HT1080 (cell line): ENCODE measurements at regions not wholly inside any gene's neighbourhood (a gene's known extent, or its start where the extent isn't known, plus 50 kb on each side); places are given as distances from the start of the nearest gene placed in this dataset.

ENCODE experiments used
- DNase-seq: peaks from one replicate; pipeline ENCODE4 v3.0.0-alpha.2; 2015; ENCODE audit warnings: low read depth

DNA sequence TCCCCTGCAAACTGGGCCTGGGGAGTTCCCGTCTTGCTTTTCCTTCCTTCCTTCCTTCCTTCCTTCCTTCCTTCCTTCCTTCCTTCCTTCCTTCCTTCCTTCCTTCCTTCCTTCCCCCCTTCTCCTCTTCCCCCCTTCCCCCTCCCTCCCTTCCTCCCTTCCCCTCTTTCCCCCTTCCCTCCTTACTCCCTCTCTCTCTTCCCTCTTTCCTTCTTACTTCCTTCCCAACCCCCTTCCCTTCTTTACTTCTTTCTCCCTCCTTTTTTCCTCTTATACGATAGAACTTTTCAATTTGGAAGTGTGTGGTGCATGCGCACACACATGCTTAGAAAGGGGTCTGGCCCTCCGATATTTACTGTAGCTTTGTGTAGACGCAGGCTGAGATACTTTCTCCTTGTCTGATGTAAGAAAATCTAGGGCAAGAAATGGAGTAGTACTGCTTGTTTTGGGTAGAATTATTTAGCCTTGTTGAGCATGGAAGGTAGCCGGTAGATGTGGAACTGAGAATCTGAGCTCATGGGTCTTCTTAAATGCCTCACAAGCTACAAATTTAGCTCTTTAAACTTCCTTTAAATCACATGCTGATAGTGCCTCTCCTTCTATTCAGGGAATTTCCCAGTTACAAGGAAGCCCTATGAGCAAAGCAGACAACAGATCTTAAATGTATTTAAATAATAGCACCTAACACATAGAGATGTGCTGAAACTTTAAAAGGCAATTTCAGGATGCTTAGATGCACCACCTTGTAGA is 189.6 kb downstream of the GPAT3 start:
- no peak for DNase-seq

DNA sequence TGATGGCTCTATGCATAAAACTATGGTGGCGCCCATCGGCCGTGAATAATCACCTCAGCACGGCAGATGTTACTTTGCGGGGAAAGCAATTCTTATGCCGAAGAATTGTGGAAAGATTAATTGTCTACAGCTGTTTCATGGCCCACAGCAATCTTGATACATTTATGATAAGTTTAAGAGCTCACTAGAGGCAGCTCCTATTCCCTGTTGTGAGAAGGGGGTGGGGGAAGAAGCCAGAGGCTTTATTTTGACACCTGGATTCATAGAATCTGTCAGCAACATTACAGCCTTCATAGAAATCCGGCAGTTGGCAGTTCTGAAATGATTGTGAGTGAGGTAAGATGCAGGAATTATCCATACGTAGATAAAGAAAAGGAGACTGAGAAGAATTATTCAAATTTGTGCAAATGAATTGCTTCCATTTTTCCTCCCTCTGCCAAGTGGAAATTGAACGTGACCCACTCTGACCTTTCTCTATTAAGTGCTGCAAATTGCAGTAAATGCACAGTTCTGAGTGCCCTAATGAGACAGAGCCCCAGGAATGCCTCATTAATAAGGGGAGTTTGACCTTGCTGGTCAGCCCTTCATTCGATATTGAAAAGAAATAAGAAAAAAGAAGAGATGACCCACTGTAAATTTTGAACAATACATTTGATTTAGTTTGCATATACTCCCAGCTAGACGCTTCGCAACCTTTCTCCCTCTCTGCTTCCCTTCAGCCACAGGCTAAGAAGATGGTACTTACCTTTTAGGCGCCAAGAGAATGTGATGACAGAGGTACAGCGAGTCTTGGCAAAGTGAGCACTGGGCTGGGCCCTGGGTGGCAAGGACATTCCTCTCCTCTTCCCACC is 188.8 kb downstream of the GPAT3 start:
- DNase-seq: no peak

DNA sequence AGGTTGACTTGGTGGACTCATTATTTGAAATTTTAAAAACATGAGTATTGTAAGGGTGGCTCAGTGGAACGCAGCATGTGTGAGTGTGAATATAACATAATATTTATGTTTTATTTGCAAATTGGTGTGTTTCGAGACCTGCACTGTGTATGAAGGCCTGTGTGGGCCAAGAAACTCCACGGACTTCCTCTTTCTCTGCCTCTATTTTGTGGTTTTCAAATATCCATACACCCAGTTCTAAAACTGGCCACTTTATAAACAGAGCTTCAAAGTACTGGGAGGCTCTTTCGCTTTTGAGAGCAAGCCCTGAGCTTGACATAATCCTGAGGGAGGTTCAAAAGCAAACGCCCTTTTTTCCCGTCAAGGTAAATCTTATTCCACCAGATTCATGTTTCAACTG is 187.7 kb downstream of the GPAT3 start:
- no peak for DNase-seq

DNA sequence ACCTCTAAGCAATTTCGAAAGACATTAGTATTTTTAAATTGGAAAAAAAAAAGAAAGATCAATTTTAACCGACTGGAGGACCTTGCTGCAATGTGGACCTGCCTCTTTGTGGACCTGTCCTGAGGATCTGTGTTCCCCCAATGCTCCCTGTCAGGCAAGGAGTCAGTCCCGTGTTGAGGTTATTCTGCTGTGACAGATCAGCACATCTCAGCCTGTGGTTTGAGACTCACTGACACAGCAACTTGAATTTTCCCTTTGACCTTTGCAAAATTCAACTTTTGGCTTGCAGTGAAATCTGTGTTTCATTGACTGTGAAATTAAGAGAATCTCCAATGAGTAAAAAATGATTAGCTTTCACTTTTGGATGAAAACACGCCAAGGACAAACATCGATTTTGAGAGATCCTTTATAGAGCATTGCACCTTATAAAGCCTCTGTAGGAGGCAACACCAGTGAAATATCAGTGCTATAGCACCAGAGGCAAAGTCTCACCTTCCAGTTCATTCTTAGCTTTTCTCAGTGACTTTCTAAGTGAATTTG is 186.9 kb downstream of the GPAT3 start:
- no peak for DNase-seq

DNA sequence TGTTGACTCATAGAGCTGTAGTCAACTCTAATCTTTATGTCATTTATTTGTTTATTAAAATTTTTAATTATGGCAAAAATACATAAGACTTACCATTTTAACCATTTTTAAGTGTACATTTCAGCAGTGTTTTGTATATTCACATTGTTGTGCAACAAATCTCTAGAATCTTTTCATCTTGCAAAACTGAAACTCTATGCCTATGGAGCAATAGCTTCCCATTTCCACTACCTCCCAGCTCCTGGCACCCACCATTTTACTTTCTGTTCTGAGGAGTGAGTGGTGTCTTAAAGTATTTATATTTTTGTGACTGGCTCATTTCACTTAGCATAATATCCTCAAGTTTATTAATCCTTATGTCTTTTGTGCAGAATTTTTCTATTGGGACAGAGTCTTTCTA is 181.0 kb downstream of the GPAT3 start:
- DNase-seq: no peak

DNA sequence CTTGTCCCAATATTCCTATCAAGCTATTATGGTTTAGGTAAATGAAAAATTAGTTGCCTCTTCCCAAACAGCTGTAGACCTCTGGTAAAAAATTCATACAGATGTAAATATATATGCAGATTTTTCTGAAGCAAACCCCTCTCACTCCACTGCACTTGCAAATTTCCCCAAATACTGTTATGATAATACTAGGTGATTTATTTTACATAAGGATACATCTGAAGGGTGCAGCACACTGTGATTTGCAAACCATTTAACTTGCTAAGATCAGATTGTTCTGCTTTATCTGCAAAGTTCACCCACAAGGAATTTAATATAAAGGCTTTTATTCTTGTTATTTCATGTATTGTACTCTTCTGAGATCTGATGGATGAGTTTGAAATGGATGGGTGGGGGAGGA is 177.0 kb downstream of the GPAT3 start:
- no peak for DNase-seq

DNA sequence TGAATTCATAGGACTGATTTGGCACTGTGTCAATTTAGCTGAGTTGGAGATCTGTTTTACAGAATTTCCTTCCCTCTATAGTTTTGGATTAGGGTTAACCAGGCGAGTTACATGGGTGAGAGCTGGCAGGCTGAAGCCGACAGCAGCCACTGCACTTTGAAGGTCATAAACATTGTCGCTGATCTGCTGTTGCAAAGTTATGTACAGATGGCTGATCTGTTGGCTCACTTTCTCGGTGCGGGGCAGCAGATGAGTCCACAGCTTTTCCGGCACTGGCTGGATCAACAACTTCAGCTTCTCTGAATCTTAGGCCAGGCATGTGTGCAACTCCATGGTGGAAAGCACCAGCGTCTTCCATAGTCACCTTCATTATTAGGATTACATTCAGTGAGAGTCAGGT is 173.7 kb downstream of the GPAT3 start:
- no peak for DNase-seq

DNA sequence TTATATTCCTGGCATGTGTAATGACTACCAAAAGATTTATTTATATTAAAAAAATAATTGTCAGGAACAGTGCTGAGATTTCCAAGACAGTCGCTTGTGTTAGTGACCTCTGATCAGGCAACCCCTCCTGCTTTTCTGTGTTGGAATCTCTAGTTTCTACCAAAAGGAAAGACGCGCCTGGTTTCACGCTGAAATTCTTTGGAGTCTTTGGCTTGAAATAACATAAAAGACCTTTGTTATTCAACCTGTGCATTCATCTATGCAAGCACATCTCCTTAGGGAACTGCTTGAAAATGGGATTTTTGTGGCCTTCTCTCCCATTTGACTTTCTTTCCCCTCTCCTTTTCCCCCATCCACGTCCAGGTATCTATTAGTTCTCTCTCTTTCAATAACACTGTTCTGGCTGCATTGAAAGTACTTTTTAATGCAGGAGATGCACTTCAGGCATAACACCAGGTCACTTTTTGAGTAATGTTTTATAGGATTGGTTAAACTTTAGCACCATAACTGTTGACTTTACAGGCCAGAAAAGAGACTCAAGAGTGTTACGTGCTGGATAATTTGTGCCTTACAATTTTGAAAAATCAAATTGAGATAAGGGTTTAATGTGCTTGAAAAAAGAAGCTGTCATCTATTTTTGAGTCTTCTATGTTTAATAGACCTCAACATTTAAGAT is 172.7 kb downstream of the GPAT3 start:
- DNase-seq: no peak

DNA sequence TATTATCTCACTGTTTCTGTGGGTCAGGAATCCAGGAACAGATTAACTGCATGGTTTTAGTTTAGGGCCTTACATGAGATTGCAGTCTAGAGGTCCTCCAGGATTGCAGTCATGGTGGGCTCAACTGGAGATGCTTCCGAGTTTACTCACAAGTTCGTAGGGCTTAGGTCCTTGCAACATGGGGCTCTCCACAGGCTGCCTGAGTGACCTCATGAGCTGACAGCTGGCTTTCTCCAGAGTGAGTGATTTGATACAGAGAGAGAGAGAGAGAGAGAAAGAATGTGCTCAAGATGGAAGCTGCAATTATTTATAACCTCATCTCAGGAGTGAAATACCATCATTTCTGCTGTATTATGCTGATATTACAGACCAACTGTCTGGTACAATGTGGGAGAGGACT is 168.9 kb downstream of the GPAT3 start:
- DNase-seq: no peak

DNA sequence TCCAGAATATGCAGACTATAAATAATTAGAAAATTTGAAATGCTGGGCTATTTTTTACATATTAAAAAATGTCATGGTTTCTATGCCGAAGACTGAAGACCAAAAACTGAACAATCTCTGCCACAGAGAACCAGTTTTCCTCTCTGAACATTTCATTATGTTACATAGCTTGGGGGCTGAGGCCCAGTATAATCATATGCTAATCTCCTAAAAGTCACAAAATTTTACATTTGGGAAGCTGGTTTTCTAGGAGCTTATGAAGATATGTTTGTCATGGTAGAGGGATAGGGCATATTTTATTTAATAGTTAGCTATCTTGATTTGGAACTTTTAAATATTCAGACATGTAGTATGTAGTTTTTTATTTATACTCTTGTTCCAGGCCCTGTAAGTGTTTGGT is 167.8 kb downstream of the GPAT3 start:
- no peak for DNase-seq

DNA sequence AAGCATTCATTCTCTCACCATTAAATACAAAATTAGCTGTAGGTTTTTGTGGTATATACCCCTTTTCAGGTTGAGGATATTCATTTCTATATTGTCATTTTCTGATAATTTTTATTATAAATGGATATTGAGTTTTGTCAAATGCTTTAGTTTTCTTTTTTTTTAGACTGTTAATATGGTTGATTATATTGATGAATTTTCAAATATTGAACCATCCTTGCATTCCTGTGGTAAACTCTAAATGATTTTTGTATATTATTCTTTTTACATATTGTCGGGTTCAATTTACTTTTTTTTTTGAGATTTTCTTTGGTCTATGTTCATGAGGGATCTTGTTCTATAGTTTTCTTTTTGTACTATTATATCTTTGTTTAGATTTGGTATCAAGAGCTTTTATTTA is 165.1 kb downstream of the GPAT3 start:
- DNase-seq: no peak

DNA sequence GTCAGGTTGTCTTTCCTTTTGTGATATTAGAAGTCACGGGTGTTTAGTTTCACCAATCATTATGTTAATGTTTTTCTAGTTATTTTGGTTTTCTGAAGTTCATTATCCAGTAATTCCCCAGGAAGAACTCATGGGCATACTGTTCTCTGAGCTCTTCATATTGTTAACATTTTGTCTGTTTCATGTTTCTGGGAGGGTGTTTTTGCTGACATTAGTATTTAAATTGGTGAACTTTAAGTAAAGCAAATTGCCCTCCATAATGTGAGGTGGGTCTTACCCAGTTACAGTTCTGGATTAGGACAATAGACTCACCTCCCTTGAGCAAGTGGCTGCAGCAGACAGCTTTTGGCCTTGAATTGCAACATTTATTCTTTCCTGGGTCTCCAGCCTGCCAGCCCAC is 163.4 kb downstream of the GPAT3 start:
- no peak for DNase-seq

DNA sequence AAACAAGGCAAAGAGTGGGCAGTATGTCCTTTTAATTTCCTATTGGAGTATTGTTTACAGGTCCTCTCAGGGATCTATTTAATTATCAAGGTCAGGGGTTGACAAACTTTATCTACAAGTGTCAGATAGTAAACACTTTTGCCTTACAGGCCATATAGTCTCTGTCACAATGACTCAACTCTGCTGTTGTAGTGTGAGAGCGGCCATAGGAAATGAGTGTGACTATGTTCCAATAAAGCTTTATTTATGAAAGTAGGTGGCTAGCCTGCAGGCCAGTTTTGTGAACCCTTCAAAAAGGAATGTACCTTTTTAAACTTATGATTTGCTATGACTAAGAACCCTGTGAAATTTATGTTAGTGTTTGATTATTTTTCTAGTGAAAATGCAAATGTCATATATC is 156.1 kb downstream of the GPAT3 start:
- peak; percentile 21 for DNase-seq

DNA sequence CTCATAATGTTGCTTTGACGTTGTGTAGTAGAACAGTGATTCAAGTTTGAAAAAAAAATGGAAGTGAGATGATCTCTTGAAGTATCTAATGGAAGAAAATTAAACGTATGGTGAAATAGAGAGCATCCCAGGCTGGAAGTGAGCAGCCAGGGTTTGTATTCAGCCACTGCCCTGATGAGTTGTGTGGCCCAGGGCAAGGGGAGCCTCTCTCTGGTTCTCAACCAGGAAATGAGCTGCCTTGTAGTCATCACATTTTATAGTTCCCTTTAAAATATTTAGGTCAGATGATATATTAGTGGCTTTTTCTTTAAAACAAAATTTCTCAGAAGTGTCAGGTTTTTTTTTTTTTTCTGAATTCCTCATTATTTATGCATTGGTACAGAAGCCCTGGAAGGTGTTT is 150.3 kb downstream of the GPAT3 start:
- DNase-seq: peak; percentile 81

DNA sequence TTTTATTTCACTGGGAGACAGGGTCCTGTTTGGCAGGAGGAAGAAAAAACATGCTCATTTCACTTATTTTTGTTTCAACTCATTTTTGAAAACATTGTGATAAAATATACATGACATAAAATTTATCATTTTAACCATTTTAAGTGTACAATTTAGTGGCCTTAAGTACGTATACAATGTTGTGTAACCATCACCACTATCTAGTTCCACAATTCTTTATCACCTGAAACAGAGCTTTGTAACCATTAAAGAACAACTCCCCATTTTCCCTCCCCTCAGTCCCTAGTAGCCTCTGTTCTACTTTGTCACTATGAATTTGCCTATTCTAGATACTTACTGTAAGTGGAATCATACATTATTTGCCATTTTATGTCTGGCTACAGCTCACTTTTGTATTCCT is 143.8 kb downstream of the GPAT3 start:
- no peak for DNase-seq

DNA sequence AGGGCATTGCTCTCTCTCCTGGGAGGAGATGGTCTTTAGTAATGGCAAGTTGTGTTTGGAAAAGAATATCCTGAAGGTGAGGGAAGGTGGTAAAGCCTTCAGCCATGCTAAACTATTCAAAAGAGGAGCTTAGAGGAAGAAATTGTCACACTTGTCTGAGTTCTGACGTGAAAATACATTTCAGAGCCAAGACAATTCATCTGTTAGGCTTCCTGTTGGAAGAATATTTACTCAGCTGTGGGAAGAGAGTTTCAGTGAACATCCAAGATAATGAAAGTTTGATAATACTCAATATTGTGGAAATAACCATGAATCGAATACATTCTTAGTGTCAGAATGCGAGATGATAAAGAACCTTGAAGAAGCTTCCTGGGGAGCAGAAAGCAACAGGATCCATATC is 143.3 kb downstream of the GPAT3 start:
- no peak for DNase-seq

DNA sequence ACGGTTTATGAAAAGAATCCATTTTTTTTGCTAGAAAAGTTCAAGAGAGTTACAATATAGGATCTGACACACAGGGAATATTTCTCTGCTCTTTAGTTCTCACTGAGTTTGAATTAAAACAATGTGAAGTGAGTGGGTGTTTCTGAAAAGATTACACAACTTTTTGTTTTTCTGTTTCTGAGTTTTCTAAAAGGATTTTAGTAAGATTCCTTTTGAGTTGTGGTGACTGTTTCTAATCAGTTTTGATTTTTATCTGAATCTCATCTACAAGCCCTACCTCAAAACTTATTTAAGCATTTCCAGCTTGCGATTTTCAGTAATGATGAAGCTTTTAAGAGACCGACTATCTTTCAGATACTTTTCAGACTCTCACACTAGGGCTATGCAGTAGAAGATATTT is 141.7 kb downstream of the GPAT3 start:
- no peak for DNase-seq

DNA sequence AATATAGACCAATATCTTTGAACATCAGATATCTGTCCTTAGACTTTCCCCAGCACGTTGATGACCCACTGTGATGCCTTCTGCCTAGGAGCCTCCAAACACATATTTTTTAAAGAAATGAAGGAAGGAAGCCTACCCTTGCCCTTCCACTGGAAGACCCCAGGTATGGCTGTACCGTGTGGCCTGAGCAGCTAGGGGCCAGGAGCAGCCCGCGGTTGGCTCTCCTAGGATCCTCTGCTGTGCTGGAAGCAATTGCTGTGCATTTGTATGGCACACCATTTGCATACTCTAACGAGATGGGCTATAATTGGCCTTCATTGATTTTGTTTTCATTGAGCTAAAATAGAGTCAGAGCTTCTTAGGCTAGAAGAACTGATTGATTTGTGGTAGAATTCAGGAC is 128.8 kb downstream of the GPAT3 start:
- DNase-seq: no peak

DNA sequence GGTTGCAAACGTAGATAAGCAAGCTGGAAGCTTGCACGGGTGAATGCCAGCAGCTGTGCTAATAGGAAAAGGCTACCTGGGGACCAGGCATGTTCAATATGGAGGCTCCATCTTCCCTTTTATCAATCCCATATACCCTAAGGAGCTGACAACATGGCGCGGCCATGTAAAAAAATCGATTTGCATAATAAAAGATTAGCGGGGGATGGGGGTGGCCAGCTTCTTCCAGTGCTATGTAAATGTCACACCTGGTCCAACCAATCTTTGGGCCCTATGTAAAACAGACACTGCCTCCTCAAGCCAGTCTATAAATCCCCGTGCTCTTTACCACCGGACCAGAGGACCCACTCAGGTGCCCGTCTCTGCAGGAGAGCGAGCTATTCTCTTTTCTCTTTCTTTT is 128.2 kb downstream of the GPAT3 start:
- DNase-seq: no peak

DNA sequence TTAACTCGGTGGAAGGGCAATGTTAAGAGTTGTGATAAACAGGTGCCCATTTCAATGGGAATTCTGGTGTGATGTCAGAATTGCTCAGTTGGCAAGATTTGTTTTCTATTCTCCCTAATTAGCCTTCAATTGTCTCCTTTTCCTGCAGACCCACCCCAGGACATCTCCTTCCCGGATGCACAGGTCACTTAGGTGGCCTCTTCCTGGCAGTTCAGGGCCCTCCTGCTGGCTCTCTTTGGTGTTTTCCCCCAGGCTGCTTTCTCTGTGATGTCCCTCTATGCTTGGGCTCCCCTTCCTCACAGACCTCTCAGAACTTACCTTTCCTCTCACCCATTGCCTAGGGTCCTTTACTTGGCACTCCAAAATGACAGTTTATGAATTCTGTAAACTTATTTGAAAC is 126.3 kb downstream of the GPAT3 start:
- no peak for DNase-seq

DNA sequence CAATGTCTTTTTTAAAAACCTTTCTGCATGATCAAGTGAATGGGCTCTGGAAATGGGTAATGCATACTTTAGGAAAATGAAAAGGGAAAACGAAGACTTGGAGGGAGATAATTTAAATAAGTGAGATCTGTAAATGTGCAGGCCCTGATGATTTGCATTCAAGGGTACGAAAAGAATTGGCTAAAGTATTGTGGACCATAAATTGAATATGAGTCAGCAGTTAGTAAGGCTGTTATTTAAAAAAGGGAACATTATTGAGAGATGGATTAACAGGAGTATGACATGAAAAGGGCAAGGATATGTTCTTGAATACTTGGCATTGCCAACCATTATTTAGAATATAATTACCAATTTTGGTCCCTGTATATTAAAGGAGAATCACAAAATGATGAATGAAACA is 125.5 kb downstream of the GPAT3 start:
- no peak for DNase-seq

DNA sequence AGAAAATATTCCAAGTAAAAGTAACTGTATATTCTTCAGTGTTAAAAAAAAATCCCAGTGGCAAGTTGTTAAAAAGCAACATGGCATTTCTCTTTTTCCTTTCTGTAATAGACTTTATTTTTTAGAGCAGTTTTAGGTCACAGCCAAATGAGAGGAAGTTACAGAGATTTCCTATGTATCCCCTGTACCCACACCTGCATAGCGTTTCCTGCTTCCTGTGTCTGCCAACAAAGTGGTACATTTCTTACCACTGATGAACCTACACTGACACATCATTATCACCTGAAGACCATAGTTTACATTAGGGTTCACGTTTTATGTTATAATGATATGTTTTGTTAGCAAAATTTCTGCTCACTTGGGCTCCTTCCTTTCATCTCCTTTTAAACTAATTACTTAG is 124.7 kb downstream of the GPAT3 start:
- DNase-seq: no peak
